Mesothelial cell of epicardium (in vitro differentiated cells): ENCODE measurements at regions not wholly inside any gene's neighbourhood (a gene's known extent, or its start where the extent isn't known, plus 50 kb on each side); places are given as distances from the start of the nearest gene placed in this dataset.

Experiments
- DNase-seq, 2 experiments: peaks; one replicate each; pipeline ENCODE4 v3.0.0; 2021; ENCODE audit warnings: low spot score in 2 of 2; ENCODE audit not compliant: unreplicated experiment in 2 of 2
- H3K27ac Mint-ChIP-seq: 2 replicates; pipeline ENCODE4 v1.8.0; 2021; ENCODE audit warnings: mixed read lengths
- H3K27me3 Mint-ChIP-seq: 2 replicates; pipeline ENCODE4 v1.8.0; 2021; ENCODE audit warnings: low read depth, mixed read lengths
- H3K36me3 Mint-ChIP-seq: 2 replicates; pipeline ENCODE4 v1.8.0; 2021; ENCODE audit warnings: mixed read lengths
- H3K4me1 Mint-ChIP-seq: 2 replicates; pipeline ENCODE4 v1.8.0; 2021; ENCODE audit warnings: mixed read lengths
- H3K4me3 Mint-ChIP-seq: 2 replicates; pipeline ENCODE4 v1.8.0; 2021; ENCODE audit warnings: mild to moderate bottlenecking, moderate library complexity, mixed read lengths
- H3K9me3 Mint-ChIP-seq: 2 replicates; pipeline ENCODE4 v1.8.0; 2021; ENCODE audit warnings: mixed read lengths
- TF ChIP-seq, protein P1 (sequence below): fragments of 200-600 bp; sonication (generic); IDR thresholded peaks from one replicate; pipeline ENCODE4 v1.5.0; 2021; ENCODE audit warnings: antibody characterized with exemption; ENCODE audit not compliant: unreplicated experiment

DNA sequence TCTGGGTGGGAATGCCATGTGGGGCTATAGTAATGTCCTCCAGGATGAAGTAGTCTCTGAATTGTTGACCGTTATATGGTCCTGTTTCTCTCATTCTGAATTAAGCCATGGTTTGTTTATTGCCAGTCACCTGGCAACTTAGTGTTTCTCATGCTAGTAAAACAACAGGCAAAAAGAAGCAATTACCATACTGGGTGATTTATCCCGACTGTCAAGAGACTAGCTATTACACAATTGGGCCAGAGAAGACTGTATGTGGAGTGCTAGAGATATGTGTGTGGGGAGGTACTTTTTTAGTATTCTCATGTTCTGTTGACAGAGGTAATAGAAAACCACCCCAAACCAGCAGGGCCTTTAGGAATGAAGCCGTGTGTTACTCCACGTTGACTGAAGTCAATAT is 258.2 kb downstream of the TDRD3 start:
- Mint-ChIP-seq H3K9me3 (peaks cover 15% of the 10 kb centered on the region), H3K27me3 (no peaks in the 10 kb centered on the region), H3K27ac (no peak overlapping the region), H3K4me1 (no peaks in the 10 kb centered on the region), H3K4me3 (no peak overlapping the region), H3K36me3 (no peaks in the 10 kb centered on the region)
- no peak for DNase-seq
- TF ChIP-seq, protein P1, sequence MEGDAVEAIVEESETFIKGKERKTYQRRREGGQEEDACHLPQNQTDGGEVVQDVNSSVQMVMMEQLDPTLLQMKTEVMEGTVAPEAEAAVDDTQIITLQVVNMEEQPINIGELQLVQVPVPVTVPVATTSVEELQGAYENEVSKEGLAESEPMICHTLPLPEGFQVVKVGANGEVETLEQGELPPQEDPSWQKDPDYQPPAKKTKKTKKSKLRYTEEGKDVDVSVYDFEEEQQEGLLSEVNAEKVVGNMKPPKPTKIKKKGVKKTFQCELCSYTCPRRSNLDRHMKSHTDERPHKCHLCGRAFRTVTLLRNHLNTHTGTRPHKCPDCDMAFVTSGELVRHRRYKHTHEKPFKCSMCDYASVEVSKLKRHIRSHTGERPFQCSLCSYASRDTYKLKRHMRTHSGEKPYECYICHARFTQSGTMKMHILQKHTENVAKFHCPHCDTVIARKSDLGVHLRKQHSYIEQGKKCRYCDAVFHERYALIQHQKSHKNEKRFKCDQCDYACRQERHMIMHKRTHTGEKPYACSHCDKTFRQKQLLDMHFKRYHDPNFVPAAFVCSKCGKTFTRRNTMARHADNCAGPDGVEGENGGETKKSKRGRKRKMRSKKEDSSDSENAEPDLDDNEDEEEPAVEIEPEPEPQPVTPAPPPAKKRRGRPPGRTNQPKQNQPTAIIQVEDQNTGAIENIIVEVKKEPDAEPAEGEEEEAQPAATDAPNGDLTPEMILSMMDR = no peak

DNA sequence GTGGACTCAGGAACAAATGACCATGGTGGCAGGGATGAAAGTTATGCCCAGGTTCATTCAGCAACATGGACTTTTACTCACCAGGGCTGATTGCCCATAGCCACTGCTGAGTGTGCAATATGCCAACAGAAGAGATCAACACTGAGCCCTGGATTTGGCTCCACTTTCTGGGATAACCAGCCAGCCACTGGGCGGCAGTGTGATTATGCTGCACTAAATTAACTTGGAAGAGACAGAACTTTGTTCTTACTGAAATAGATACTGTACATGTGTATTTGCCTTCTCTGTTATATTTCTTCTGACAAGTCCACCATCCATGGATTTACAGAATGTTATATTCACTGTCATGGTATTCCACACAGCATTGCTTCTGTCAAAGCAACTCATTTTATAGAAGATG is 257.4 kb downstream of the TDRD3 start:
- DNase-seq = no peak
- TF ChIP-seq, protein P1 = no peak
- H3K36me3 Mint-ChIP-seq = no peaks in the 10 kb centered on the region
- no peak overlapping the region for H3K4me3 Mint-ChIP-seq
- H3K4me1 Mint-ChIP-seq = no peaks in the 10 kb centered on the region
- no peaks in the 10 kb centered on the region for H3K27me3 Mint-ChIP-seq
- H3K9me3 Mint-ChIP-seq = peaks cover 9% of the 10 kb centered on the region
- no peak overlapping the region for H3K27ac Mint-ChIP-seq

DNA sequence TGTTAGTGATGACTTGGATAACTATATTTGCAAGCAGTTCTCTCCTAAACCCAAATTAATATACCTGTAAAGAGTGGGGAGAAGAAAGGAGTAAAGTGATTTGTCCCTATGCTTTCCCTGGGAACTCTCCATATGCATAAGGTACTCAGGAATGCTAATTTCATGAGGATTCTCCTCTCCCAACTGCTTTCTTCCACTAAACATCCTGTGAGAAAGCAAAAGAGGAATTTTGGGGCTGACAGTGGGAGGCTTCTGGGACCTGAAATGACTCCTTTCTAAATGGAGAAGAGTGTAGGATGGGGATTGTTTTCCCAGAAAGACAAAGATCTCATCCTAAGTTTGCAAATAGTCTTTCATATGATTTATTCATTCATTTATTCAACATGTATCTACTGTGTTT is 250.5 kb downstream of the TDRD3 start:
- Mint-ChIP-seq H3K4me1 (peaks cover 3% of the 10 kb centered on the region), H3K36me3 (no peaks in the 10 kb centered on the region), H3K4me3 (no peak overlapping the region), H3K27ac (no peak overlapping the region), H3K9me3 (no peaks in the 10 kb centered on the region), H3K27me3 (peaks cover 2% of the 10 kb centered on the region)
- DNase-seq = no peak
- TF ChIP-seq, protein P1 = no peak

DNA sequence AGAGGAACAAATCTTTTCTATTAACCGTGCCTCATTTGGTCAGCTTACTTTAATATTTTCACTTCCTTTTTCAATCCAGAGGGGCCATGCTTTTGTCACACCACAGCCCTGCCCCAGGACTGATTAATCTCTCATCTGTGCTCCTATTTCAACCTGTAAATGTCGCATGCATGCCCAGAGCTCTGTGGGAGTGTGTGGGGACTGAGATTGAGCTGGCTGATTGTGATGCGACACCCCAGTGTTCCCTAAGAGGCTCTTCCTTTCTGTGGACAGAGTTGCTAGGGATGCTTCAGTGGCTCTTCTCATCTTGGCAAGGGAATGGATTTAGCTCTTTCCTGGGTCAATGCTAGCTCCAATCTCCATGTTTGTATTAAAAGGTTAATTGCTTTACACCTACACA is 249.6 kb downstream of the TDRD3 start:
- Mint-ChIP-seq H3K4me1 (peaks cover 5% of the 10 kb centered on the region), H3K27me3 (peaks cover 2% of the 10 kb centered on the region), H3K27ac (no peak overlapping the region), H3K4me3 (no peak overlapping the region), H3K9me3 (no peaks in the 10 kb centered on the region), H3K36me3 (no peaks in the 10 kb centered on the region)
- TF ChIP-seq, protein P1 = no peak
- DNase-seq = no peak

DNA sequence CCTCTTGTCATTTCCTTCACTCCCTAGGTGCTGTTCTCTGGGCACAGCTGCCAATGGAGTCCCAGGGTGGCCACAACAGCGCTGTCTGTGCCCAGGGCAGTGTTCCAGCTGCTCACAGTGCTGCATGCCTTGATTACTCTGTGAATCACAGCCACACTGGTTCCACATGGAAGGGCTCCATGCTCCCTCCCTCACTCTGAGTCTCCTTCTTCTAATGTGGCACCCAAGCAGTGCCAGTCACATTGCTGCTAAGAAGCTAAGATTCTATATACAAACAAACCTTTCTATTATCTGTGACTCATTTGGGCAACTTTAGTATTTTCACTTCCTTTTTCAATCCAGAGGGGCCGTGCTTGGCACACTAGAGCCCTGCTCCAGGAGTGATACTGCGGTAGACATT is 248.7 kb downstream of the TDRD3 start:
- Mint-ChIP-seq H3K27me3 (peaks cover 2% of the 10 kb centered on the region), H3K36me3 (no peaks in the 10 kb centered on the region), H3K4me1 (peaks cover 5% of the 10 kb centered on the region), H3K9me3 (no peaks in the 10 kb centered on the region), H3K4me3 (no peak overlapping the region), H3K27ac (no peak overlapping the region)
- no peak for DNase-seq
- TF ChIP-seq, protein P1 = no peak

DNA sequence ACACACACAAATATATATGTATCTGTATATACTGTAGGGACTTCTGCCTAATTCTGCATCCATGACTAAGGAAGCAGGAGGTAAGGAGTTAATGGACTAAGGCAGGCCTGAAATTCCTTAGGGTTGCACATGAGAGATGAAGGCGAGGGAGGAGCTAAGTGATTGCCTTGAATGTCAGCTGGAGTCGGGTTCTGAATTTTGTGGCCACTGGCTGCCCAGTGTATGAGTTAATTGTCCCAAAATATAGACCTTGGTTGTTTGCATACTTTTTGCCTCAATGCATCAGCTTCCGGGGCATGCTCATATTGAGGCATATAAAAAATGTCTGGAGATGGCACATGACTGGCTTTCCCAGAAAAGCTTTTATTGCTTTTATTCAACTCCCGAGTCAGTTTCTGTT is 245.5 kb downstream of the TDRD3 start:
- H3K4me1 Mint-ChIP-seq = peaks cover 5% of the 10 kb centered on the region
- H3K9me3 Mint-ChIP-seq = no peaks in the 10 kb centered on the region
- no peak overlapping the region for H3K27ac Mint-ChIP-seq

More for the DNA sequence above, 245.5 kb downstream of the TDRD3 start:
- Mint-ChIP-seq H3K36me3 (no peaks in the 10 kb centered on the region), H3K4me3 (no peak overlapping the region), H3K27me3 (peaks cover 6% of the 10 kb centered on the region)
- TF ChIP-seq, protein P1 = no peak
- DNase-seq = no peak
